ENCODE measurements at regions not wholly inside any gene's neighbourhood (a gene's known extent, or its start where the extent isn't known, plus 50 kb on each side); places are given as distances from the start of the nearest gene placed in this dataset.

DNA sequence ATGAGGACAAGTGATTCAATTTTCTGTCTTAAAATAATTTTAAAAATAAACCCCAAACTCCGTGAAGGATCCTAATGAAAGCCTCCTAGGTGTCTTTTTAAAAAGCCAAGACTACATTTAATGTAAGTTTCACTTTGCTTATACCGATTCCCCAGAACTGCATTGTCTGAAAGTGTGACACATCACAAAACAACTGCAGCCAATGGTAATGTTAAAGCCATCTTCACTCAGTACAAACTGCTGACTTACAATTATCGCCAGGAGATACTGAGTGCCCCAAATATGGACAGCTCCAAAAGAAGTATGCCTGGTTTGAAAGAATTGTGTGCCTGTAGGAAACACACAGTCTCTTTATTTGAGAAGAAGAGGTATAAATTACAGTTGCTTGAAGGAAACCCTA is 73.7 kb upstream of the SPANXB1 start:
- Histone ChIP-seq H3K27ac (no peak overlapping the region), H3K36me3 (no peaks in the 10 kb centered on the region), H3F3A (ENCODE audit: low read depth) (no peaks in the 10 kb centered on the region), H3K9me3 (ENCODE audit: low read depth) (no peaks in the 10 kb centered on the region), H3K4me2 (no peak overlapping the region), H3K79me2 (ENCODE audit: low read depth) (no peaks in the 10 kb centered on the region), H3K4me1 (no peaks in the 10 kb centered on the region), H3K4me3 (no peak overlapping the region), H3K27me3 (no peaks in the 10 kb centered on the region), H4K20me1 (ENCODE audit: low read depth) (no peaks in the 10 kb centered on the region), H2AFZ (replicated peaks) (no peak overlapping the region), H3K9ac (no peak overlapping the region)
- DNase-seq (ENCODE audit: low spot score) = no peak
- peaks cover 2% of the 10 kb centered on the region for H3K27me3 Mint-ChIP-seq (ENCODE audit: insufficient read depth, low read depth)
- H3K4me1 Mint-ChIP-seq = no peaks in the 10 kb centered on the region
- no peak overlapping the region for H3K27ac Mint-ChIP-seq
- H3K9me3 Mint-ChIP-seq = no peaks in the 10 kb centered on the region
- H3K4me3 Mint-ChIP-seq = no peak overlapping the region
- no peaks in the 10 kb centered on the region for H3K36me3 Mint-ChIP-seq
- TF ChIP-seq CTCF (IDR thresholded peaks at IDR 0.05) = no peak
- TF ChIP-seq EZH2phosphoT487 (IDR thresholded peaks at IDR 0.05) = no peak
- no peak for TF ChIP-seq EZH2 (IDR thresholded peaks at IDR 0.05)

DNA sequence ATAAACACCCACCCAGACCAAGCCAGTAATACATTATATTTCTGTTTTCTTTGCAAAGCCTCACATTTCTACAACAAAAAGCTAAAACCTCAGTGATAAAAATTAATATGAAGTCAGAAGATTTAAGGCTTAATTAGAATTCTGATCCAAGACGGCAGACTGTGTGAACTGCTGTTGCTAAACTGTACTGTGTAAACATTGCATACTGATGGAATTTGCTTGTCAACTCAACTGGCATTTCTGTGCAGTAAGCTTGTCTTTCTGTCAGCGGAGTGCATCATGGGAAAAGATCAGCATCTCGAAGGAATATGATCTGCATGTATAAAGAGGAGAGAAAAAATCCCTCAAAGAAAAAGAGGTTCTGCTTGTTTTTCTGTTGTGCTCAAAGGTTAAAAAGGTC is 69.4 kb upstream of the SPANXB1 start:
- no peaks in the 10 kb centered on the region for H3K27me3 Mint-ChIP-seq (ENCODE audit: insufficient read depth, low read depth)
- no peaks in the 10 kb centered on the region for H3F3A ChIP-seq (ENCODE audit: low read depth)
- no peaks in the 10 kb centered on the region for H3K4me1 ChIP-seq
- TF ChIP-seq EZH2 (IDR thresholded peaks at IDR 0.05) = no peak
- TF ChIP-seq EZH2phosphoT487 (IDR thresholded peaks at IDR 0.05) = no peak
- TF ChIP-seq CTCF (IDR thresholded peaks at IDR 0.05) = no peak
- H3K27ac Mint-ChIP-seq = no peak overlapping the region
- H3K36me3 Mint-ChIP-seq = no peaks in the 10 kb centered on the region
- no peak overlapping the region for H3K4me3 ChIP-seq
- H3K79me2 ChIP-seq (ENCODE audit: low read depth) = no peaks in the 10 kb centered on the region
- H3K36me3 ChIP-seq = no peaks in the 10 kb centered on the region
- no peaks in the 10 kb centered on the region for H4K20me1 ChIP-seq (ENCODE audit: low read depth)
- no peak overlapping the region for H3K9ac ChIP-seq
- H3K9me3 Mint-ChIP-seq = no peaks in the 10 kb centered on the region
- H3K4me3 Mint-ChIP-seq = no peak overlapping the region
- no peaks in the 10 kb centered on the region for H3K4me1 Mint-ChIP-seq
- H2AFZ ChIP-seq (replicated peaks) = no peak overlapping the region
- no peak overlapping the region for H3K27ac ChIP-seq
- H3K27me3 ChIP-seq = no peaks in the 10 kb centered on the region
- no peak for DNase-seq (ENCODE audit: low spot score)
- H3K4me2 ChIP-seq = no peak overlapping the region
- H3K9me3 ChIP-seq (ENCODE audit: low read depth) = no peaks in the 10 kb centered on the region

DNA sequence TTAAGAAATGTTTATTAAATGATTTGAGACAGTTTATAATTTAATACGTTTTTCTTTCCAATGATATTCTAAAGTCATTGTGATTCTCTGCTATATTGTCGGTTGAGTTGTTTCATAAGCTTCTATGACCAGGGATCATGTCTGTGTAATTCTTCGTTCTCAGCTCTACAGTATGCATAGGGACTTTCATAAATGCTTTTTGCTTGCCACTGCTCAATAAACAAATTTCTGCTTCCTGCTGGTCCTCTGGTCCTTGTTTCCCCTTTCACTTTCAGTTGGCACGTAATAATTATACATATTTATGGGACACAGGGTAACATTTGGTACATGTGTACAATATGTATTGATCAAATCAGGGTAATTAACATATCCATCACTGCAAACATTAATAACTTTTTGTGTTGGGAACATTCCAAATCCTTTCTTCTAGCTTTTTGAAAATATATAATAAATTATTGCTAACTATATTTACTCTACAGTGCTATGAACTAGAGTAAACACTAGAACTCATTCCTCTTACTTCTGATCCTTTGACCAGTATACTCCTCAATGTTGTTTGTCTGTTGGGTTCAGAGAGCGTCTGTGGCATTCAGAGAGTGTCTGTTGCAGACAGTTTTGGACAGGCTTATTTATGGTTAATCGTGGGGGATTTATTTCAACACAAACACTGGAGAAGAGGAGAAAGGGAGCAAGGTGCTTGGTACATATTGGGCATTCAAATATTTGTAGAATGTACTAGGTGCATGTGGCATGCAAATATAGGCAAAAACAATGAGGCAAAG is 68.3 kb upstream of the SPANXB1 start:
- Mint-ChIP-seq H3K27me3 (ENCODE audit: insufficient read depth, low read depth) (no peaks in the 10 kb centered on the region), H3K36me3 (no peaks in the 10 kb centered on the region), H3K9me3 (no peaks in the 10 kb centered on the region), H3K4me3 (no peak overlapping the region), H3K4me1 (no peaks in the 10 kb centered on the region), H3K27ac (no peak overlapping the region)
- H3F3A ChIP-seq (ENCODE audit: low read depth) = no peaks in the 10 kb centered on the region
- no peaks in the 10 kb centered on the region for H3K79me2 ChIP-seq (ENCODE audit: low read depth)
- no peaks in the 10 kb centered on the region for H3K9me3 ChIP-seq (ENCODE audit: low read depth)
- no peaks in the 10 kb centered on the region for H3K27me3 ChIP-seq
- H3K9ac ChIP-seq = no peak overlapping the region
- no peak overlapping the region for H3K4me3 ChIP-seq
- TF ChIP-seq EZH2phosphoT487 (IDR thresholded peaks at IDR 0.05) = no peak
- no peak for TF ChIP-seq CTCF (IDR thresholded peaks at IDR 0.05)
- no peak for TF ChIP-seq EZH2 (IDR thresholded peaks at IDR 0.05)
- no peak overlapping the region for H3K27ac ChIP-seq
- no peak overlapping the region for H3K4me2 ChIP-seq
- H2AFZ ChIP-seq (replicated peaks) = no peak overlapping the region
- H4K20me1 ChIP-seq (ENCODE audit: low read depth) = no peaks in the 10 kb centered on the region
- no peaks in the 10 kb centered on the region for H3K36me3 ChIP-seq
- no peak for DNase-seq (ENCODE audit: low spot score)
- H3K4me1 ChIP-seq = no peaks in the 10 kb centered on the region
